HG03135 (cell line): ENCODE measurements at regions not wholly inside any gene's neighbourhood (a gene's known extent, or its start where the extent isn't known, plus 50 kb on each side); places are given as distances from the start of the nearest gene placed in this dataset.

ENCODE experiments used
- ATAC-seq: cut with Tn5 transposase; IDR thresholded peaks from one replicate; pipeline ENCODE4 v1.9.1; 2021; ENCODE audit warnings: mild to moderate bottlenecking, moderate library complexity; ENCODE audit not compliant: unreplicated experiment

DNA sequence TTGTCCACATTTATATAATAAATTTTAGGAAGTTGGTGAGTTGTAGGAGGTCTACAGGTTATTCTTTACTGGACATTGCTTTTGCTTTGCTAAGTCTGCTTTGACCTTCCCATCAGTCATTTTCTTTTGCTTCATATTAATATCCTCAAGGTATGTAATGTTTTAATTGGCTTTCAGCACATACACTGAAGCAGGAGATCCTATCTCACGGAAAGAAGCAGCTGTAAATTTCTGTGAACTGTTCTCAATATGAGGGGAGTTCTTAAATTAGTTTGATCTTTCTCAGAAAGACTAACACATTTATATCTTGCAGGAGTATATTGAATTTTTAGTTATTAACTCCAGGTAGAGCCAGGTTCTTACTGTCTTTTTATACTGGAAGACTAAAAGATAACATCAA, 856.5 kb downstream of the GATA3 start:
- ATAC-seq: no peak

DNA sequence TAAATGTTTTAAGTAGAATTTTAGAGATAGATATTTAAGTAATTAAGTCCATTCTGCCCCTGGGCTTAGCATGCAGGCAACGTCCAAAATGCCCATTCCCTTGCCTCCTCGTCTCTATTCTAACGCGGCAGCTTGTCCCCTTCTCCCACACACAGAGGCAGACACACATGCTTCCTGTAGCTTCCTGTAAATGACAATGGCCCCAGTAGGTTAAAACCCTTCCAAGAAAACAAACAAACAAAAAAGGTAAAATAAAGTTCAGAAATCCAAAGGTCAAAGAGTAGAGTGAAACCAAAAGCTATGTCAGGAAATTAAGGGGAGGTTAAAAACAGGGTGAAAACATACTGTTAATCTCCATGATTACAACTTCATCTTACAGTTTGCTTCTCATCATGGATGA, 857.6 kb downstream of the GATA3 start:
- ATAC-seq: no peak

DNA sequence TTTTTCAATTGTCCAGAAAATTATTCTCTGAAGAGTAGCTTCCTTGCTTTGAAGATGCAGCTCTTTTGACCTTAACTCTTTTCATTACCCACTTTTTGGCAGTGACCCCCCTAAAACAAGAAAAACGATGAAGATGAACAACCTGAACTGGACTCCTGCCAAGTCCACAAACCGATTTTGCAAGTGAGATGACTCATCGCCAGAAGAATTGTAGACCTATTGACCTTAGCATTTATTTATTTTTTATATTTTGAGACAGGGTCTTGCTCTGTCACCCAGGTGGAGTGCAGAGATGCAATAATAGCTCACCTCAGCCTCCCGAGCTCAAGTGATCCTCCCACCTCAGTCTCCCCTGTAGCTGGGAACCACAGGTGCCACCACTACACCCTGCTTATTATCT, 859.2 kb downstream of the GATA3 start:
- no peak for ATAC-seq

DNA sequence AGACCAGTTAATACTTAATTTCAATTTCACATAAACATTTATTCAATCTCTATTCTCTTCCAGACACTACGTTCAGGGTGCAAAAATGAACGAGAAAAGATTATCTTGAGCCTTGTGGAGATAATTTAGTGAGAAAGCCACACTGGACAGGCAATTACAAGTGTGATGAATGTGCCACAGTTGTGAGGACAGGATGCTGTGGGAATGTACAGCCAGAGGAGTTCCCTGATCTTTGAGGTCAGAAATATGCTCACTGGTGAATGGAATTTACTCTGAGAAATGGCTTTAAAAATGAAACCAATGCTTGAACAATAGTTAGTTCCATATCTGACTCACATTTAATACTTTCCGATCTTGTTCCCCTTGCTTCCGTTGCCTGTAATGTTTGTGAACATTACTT, 864.8 kb downstream of the GATA3 start:
- no peak for ATAC-seq

DNA sequence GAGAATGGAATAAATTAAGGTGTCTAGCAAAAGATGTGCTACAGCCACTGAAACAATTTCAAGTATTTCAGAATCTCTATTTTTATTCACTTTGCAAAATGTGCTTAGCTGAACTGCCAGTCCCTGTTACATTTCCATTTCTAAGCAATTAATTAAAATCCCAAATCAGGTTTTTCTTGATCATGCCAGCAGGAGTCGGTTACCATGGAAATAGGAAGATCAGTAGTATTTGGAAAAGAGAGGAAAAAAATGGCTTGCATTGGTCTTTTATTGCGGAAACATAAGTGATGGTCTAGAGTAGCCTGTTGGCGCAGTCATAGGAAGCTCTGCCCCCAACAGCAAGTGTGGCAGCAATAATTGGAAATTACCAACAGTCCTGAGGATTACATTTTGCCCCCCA, 867.1 kb downstream of the GATA3 start:
- ATAC-seq: no peak

DNA sequence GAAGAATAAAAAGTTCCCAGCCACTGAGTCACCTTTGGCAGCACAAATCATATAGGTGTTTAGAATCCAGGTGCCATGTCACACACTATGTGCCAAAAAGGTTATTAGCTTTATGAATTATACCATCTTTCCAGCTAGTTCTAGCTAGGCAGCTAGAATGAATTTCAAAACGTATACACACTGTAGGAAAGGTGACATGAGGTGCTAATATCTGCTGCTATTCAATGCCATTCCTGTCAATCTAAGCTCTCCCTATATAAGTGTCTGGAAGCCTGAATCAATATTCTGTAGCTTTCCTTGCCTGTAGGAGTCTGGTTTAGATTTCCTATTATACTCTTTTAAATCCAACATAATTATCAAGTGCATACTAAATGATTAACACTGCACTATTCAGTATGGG, 868.6 kb downstream of the GATA3 start:
- ATAC-seq: no peak

DNA sequence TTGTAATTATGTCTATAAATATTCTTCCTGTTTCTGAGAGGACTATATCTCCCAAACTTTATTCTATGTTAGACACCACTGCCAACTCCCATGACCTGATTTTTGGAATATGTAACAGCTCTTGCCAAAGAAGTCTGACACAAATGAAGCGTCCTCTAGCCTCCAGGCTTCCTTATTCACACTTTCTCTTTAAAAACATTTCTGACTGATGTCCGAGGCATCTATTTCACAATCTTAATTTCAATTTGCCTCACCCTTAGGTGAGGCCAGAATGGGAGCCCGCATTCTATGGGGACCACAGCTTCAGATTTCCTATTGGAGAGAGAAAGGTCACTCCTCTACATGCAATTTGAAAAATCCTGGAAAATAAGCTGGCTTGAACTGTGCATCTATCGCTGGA, 873.2 kb downstream of the GATA3 start:
- no peak for ATAC-seq

DNA sequence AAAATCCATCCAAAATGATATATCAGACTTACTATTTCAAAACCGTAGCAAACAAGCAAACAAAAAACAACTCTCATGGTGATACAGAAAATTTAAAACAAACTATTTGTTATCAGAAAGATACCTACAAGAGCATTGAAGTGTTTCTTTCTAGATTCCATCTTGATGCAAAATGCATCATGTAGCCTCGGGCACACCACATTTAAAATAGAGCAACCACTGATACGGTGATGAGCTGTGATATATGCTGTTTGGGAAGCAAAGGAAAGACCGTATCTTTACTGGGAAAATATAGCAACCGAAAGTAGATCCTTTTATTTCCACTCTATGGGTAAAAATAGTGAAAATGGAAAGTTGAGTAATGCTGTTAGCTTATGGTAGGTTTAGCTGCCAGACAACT, 892.0 kb downstream of the GATA3 start:
- no peak for ATAC-seq

DNA sequence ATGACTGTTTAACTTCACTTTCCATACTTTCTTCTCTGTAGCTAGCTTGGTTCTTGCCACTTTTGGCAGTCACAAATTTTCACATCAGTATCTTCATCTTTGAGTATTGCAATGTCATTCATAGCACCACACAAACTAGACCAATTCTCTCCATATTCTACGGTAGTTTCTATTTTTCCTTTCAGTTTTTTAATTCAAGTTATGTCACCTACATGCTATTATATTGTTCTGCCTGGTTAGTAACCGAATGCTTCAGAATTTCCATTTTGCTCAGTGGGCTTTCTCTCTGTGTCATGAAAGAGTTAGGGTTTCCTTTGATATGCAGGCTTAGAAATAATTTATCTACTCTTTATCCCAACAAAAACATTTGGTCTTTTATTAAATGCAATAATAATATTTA, 896.5 kb downstream of the GATA3 start:
- ATAC-seq: no peak

DNA sequence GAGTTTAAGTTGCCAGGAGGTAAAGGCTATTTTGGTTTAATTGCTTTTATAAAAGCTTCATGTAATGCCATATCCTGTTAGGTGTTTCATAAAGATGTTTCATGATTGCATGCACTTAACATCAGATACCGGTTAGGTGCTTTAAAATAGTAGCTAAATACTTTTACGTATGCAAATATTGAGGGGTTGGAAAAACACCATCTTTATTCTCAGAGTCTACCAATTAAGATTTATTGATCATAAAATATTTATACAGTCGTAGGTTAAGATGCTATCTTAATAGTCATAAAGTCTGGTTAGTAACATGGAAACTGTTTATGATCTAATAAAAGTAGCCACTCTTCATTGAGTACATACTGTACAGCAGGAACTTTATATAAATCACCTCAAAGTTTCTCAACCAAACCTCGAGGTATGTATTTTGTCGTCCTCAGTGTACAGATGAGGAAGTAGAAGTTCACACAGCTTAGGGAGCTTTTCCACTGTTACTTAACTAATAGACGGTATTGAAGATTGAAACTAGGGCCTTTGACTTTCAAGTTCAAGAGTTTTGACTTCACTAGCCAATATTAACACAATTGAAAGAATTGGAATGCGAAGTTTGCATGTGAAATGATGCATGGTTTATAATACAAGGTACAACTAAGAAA, 897.1 kb downstream of the GATA3 start:
- no peak for ATAC-seq

DNA sequence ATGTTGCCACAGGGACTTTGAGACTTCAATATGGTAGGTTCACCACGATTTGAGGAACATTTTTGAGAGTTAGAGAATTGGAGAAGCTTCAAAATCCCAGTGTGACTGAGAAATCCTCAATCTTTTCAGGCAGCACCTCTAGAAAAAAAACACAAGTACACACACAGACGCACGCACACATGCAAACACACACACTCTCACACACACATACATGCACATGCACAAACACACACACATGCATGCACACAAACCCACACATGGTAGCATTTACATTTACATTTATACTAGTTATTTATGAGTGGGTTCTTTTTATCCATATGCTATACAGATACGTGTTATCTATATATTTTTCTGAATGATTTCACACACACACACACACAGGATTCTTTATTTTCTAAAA, 901.9 kb downstream of the GATA3 start:
- no peak for ATAC-seq

DNA sequence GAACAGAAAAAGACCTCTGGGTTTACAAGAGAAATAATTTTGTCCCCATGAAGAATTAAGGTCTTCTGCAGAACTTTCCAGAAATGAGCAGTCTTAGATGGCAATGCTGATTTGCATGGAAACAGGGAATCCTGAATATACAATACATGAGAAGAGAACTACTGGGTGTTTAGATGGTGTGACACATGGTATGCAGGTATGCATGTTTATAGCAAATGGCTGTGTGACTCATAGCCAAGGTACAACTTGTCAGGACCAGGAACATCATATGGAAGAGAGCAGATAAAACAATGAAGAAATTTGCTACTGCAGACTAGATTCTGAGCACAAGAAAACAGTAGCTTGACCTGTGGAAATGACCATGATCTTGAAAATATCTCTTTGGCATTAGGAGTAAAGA, 907.8 kb downstream of the GATA3 start:
- ATAC-seq: no peak

DNA sequence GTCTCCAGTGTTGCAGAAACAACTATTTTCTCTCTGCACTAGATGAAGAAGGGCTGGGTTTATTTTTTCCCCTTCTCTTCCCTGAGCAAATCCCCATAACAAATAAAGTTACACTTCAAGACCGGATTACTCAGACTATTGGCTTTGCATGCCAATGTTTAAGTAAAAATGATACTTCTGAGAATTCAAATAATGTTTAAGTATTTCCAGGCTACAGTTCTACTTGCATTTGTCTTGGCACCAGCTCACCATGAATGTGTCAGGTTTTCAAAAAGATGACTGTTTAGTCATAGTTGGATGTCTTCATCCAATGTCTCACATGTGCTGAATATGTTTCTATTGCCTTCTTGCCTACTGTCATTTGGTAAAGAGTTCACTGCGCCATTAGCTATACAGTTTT, 912.6 kb downstream of the GATA3 start:
- ATAC-seq: no peak

DNA sequence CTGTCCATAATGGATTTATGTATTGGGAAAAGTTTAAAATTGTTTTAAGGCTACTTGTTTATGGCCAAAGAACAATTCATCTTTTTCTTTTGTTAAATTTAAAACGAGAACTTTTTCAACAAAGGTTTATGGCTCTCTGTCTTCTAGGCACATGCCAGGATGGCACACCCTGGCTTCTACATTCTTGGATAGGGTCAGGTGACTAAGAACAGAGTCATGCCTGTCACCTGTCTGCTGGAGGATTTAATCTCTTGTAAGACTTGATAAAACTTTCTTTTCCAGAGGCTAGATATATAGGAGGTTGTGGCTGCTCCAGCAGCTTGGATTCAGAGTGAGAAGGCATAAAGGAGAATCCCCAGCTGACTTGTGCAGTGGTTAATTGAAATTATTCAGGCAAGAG, 915.4 kb downstream of the GATA3 start:
- no peak for ATAC-seq

DNA sequence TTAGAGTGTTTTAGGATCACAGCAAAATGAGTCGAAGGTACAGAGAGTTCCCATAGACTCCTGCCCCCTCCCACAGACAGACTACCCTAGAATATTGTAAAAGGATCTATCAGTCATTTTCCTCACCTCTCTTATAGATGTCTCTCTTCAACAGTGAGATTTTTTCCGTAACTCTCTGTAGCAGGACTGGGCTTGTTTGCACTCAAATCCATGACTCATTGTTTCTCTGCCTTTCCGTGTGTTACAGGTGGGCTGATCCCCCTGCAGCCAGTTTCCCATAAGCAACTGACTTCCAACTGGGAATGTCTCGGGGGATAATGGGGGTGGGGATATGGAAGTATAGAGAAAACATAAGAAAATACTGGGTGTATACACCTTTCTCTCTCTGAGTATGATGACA, 921.0 kb downstream of the GATA3 start:
- no peak for ATAC-seq

DNA sequence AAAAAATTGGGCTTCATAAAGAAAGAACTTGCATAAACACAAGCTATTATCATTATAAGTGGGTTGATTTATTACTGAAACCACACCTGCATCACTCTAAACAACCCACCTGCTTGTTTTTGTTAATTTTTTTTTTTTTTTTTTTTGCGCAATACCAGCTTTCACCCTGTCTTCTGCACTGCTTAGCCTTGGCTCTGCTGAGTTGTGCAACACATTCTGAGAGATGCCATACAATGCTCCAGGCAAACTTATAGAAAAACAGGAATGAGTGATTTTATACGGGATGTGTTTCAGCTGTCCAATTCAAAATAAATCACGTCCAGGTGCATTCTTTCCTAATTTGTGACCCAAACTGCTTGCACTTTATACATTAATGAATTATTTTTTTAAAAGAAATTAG, 923.6 kb downstream of the GATA3 start:
- no peak for ATAC-seq

DNA sequence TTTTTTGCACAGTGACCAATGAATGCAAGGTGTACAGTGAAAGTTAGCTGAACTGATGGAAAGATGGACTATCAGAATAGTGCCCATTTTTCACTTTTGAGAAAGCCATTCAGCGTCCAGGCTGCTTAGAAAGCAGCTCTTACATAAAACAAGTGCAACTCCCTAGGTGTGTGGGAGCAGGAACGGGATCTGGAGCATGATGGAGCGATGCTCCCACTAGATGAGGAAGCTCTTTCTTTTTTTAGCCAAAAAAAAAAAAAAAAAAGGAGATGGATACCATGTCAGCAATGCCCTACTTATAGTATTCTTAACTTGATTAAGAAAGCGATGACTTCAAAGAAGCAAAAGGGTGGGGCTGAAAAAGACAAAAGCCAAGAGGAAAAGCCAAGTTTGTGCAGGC, 925.5 kb downstream of the GATA3 start:
- ATAC-seq: no peak

DNA sequence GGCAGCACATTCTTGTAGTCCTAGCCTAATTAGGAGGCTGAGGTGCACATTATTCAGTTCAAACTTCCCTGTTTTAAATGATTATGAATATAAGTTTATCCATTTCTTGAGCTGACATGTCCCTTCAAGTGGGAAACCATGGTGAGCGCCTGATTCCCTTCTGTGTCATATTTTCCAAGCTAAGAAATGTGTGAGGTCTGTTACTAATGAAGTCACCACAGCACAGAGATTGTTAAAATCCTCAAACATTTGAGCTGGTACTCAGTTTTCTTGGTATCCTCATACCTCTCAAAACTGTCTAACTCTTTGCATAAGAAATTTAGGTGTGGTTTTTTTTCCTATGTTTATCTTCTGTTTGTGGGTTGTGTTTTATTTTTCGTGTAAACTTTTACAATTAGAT, 926.8 kb downstream of the GATA3 start:
- no peak for ATAC-seq

DNA sequence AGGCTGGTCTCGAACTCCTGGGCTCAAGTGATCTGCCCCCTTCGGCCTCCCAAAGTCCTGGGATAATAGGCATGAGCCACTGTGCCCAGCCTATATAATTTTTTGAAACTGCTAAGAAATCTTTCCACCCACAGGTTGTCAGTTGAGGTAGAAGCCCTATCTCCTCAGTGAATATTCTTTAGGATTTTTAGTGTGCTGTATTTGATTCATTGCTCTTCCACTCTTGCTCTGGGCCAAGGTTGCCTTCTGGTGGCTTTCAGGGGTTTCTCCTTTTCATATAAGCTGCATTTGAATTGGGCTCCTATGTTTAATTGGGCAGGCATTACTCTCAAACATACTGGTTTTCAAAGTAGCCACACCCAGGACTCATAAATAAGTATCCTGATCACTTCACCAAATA, 931.2 kb downstream of the GATA3 start:
- no peak for ATAC-seq

DNA sequence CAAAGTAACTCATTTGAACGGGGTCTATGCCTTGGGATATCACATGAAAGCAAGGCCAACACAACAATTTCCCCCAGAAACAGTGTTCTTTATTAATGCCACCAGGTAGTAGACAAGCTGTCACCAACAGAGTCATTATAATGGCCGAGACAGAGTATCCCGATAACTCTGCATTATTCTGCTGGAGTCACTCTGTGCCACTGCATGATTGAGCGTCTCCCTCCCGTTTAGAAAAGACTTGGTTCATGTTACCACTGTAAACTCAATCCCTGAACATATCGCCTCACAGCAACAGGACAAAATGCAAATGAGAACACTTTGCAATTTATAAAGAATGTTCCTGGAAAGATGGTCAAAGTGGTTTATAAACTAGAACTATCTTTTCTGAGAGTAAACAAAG, 932.5 kb downstream of the GATA3 start:
- no peak for ATAC-seq

DNA sequence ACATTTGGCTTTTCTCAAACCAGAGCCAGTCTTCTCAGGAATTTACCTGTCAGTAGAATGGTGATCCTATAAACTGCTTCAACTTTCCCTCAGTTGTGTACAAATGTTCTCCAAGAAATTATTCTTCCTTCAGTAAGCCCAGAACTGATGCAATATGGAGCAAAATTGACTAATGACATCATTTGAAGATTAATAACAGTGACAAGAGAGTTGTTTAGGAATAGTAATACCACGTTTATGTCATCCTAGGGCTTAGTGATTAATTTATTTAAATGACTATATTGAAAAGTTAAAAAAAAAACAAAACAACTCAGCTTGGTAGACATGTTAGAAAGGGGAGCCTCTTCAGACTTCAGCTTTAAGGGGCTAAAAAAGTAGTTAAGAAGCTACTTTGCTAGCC, 933.2 kb downstream of the GATA3 start:
- ATAC-seq: no peak

DNA sequence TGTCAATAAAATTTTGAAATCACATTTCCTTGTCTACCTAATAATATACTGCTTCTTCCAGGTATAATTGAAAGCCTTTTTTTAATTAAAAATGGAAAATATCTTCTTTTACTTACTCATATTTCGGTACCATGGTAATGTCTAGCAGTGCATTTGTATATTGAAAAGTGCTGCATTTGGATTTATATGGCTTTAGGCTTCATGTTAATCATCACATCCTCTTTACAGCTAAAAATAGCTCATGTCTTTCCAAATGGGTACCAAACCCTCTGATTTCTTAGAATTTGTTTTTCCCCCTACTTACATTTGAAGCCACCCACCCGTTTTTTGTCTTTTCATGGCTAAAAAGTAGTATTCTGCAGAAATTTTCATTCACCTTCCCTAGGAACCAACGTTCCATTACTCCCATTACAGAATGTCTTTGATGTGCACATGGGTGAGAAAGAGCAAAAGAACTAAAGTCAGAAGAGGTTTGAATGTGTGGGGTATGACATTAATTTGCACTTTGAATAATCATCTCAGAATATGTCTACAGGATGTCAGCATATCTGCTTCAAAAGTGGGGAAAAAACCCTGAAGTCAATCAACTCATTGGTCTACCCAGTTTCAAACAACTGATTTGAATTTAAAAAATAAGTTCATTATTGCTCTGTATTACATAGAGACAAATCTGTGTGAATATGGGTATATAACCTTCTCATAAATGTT, 935.9 kb downstream of the GATA3 start:
- no peak for ATAC-seq

DNA sequence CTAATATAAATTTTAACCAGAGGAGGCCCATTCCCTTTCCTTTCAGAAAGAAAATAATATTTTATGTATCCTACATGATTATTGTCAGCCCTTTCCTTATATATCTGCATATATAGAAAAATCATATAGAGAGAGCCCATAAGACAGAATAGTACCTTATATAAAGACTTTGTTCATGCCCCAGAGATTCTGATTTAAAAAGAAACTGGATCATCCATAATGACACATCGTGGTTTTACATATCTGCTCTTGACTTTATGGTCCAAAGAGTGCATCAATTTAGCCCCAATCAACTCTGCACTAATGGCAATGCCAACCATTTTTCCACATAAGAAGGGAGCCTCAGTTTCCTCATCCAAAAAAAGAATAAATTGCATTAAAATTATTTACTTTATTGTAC, 937.5 kb downstream of the GATA3 start:
- no peak for ATAC-seq
